Type B pancreatic cell (in vitro differentiated cells): ENCODE measurements at regions not wholly inside any gene's neighbourhood (a gene's known extent, or its start where the extent isn't known, plus 50 kb on each side); places are given as distances from the start of the nearest gene placed in this dataset.

Experiments
- DNase-seq: peaks from one replicate; pipeline ENCODE4 v3.0.0; 2021; ENCODE audit warnings: mixed read lengths; ENCODE audit not compliant: unreplicated experiment; ENCODE audit errors: extremely low spot score
- H3K27ac Mint-ChIP-seq: 2 replicates; pipeline ENCODE4 v1.8.0; 2021; ENCODE audit warnings: mild to moderate bottlenecking, mixed read lengths
- H3K27me3 Mint-ChIP-seq: 2 replicates; pipeline ENCODE4 v1.8.0; 2021; ENCODE audit warnings: mixed read lengths
- H3K36me3 Mint-ChIP-seq: 2 replicates; pipeline ENCODE4 v1.8.0; 2021; ENCODE audit warnings: mixed read lengths
- H3K4me1 Mint-ChIP-seq: one replicate; pipeline ENCODE4 v1.8.0; 2021; ENCODE audit warnings: mixed read lengths; ENCODE audit not compliant: unreplicated experiment
- H3K4me3 Mint-ChIP-seq: 2 replicates; pipeline ENCODE4 v1.8.0; 2021; ENCODE audit warnings: mild to moderate bottlenecking, mixed read lengths
- H3K9me3 Mint-ChIP-seq: 2 replicates; pipeline ENCODE4 v1.8.0; 2021; ENCODE audit warnings: mixed read lengths
- TF ChIP-seq, protein P1 (sequence below): fragments of 200-600 bp; sonication (generic); conservative IDR thresholded peaks from 2 replicates; pipeline ENCODE4 v1.5.0; 2021; ENCODE audit warnings: antibody characterized with exemption, mild to moderate bottlenecking

- no peak overlapping the region for H3K27ac Mint-ChIP-seq
- no peaks in the 10 kb centered on the region for H3K27me3 Mint-ChIP-seq
- H3K9me3 Mint-ChIP-seq = peaks cover 13% of the 10 kb centered on the region
- no peaks in the 10 kb centered on the region for H3K4me1 Mint-ChIP-seq
- TF ChIP-seq, protein P1, sequence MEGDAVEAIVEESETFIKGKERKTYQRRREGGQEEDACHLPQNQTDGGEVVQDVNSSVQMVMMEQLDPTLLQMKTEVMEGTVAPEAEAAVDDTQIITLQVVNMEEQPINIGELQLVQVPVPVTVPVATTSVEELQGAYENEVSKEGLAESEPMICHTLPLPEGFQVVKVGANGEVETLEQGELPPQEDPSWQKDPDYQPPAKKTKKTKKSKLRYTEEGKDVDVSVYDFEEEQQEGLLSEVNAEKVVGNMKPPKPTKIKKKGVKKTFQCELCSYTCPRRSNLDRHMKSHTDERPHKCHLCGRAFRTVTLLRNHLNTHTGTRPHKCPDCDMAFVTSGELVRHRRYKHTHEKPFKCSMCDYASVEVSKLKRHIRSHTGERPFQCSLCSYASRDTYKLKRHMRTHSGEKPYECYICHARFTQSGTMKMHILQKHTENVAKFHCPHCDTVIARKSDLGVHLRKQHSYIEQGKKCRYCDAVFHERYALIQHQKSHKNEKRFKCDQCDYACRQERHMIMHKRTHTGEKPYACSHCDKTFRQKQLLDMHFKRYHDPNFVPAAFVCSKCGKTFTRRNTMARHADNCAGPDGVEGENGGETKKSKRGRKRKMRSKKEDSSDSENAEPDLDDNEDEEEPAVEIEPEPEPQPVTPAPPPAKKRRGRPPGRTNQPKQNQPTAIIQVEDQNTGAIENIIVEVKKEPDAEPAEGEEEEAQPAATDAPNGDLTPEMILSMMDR = no peak
- no peaks in the 10 kb centered on the region for H3K36me3 Mint-ChIP-seq
- no peak for DNase-seq
- H3K4me3 Mint-ChIP-seq = no peak overlapping the region
Observed at GRCh38 chr6:9801249-9801754, 613.6 kb downstream of the TFAP2A start.

DNA sequence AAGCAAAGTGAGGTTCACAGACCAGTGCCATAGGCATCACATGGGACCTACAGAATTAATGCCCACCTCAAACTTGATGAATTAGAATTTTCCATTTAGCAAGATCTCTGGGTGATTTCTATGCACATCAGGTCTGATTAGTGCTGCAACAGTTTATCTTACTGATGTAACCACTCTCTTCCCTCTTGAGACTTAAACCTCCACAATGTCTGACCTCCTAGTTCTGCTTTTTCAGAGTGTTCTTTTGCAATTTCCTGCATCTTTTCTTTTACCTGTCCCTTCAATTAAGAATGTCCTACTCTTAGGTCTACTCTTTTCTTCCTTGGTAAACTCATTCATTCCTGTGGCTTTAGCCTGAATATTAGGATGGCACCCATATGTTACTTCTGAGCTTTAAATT, 615.3 kb downstream of the TFAP2A start:
- H3K27ac Mint-ChIP-seq = no peak overlapping the region
- H3K4me1 Mint-ChIP-seq = peaks cover 8% of the 10 kb centered on the region
- H3K9me3 Mint-ChIP-seq = peaks cover 7% of the 10 kb centered on the region
- no peak for DNase-seq
- no peaks in the 10 kb centered on the region for H3K27me3 Mint-ChIP-seq
- no peak overlapping the region for H3K4me3 Mint-ChIP-seq
- TF ChIP-seq, protein P1 = no peak
- H3K36me3 Mint-ChIP-seq = no peaks in the 10 kb centered on the region

DNA sequence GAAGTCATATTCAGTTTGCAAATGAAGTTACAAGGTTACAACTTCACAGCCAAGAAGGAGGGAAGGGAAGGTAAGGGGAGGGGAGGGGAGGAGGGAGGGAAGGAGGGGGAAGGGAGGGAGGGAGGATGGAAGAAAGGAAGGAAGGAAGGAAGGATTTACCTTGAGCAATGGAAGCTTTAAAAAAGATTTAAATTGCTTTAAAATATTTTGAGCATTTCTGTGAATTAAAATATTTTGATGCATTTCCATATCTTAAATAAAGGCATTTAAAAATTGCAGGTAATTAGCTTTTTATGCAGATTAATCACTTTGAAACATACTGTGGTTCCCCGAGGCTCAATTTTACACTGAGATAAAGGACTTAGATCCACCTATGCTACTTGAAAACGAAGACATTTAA, 618.0 kb downstream of the TFAP2A start:
- H3K4me3 Mint-ChIP-seq = no peak overlapping the region
- H3K9me3 Mint-ChIP-seq = peaks cover 7% of the 10 kb centered on the region
- DNase-seq = no peak
- H3K36me3 Mint-ChIP-seq = no peaks in the 10 kb centered on the region
- peaks cover 8% of the 10 kb centered on the region for H3K4me1 Mint-ChIP-seq
- H3K27me3 Mint-ChIP-seq = peaks cover 3% of the 10 kb centered on the region
- H3K27ac Mint-ChIP-seq = no peak overlapping the region
- TF ChIP-seq, protein P1 = no peak

DNA sequence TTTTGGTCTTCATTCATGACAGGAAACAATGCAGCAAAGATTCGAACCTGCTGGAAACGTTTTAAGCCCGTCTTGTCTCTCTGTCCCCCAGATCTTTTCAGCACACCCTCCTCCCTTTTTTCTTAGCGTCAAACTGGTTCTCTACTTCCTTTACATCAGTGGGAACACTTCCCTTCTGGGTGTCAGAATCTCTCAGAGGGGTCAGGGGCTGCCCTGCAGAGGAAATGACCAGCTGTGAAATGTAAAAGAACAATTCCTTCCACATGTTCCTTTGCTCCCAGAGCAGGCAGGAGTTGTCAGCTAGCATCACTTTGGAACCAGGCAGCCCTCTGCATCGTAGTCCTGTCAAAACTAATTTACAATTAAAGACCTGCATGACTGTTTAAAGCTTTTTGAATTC, 619.0 kb downstream of the TFAP2A start:
- Mint-ChIP-seq H3K4me3 (no peak overlapping the region), H3K9me3 (peaks cover 7% of the 10 kb centered on the region), H3K27me3 (peaks cover 3% of the 10 kb centered on the region), H3K36me3 (no peaks in the 10 kb centered on the region), H3K27ac (no peak overlapping the region), H3K4me1 (peaks cover 8% of the 10 kb centered on the region)
- TF ChIP-seq, protein P1 = no peak
- no peak for DNase-seq

DNA sequence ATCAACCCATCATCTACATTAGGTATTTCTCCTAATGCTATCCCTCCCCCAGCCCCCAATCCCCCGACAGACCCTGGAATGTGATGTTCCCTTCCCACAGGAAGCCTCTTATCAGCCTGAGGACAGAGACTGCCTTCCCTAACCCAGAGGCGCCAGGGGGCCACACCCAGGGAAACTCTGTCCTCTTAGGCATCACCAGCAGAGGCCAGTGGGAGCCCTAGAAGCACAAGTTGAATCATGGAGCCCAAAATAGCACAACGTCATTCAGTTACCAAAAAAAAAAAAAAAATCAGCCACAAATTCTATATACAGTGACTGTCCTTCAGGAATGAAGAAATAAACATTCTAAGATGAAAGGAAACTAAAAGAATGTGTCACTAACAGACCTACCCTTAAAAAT, 625.7 kb downstream of the TFAP2A start:
- Mint-ChIP-seq H3K27me3 (peaks cover 3% of the 10 kb centered on the region), H3K27ac (no peak overlapping the region), H3K36me3 (no peaks in the 10 kb centered on the region), H3K4me1 (no peaks in the 10 kb centered on the region), H3K4me3 (no peak overlapping the region), H3K9me3 (no peaks in the 10 kb centered on the region)
- DNase-seq = no peak
- TF ChIP-seq, protein P1 = no peak

GRCh38 chr6:9784786-9785185, 630.1 kb downstream of the TFAP2A start:
- TF ChIP-seq, protein P1 = no peak
- H3K36me3 Mint-ChIP-seq = no peaks in the 10 kb centered on the region

More at GRCh38 chr6:9784786-9785185, 630.1 kb downstream of the TFAP2A start:
- no peak overlapping the region for H3K27ac Mint-ChIP-seq
- no peaks in the 10 kb centered on the region for H3K27me3 Mint-ChIP-seq
- no peak overlapping the region for H3K4me3 Mint-ChIP-seq
- no peaks in the 10 kb centered on the region for H3K4me1 Mint-ChIP-seq
- H3K9me3 Mint-ChIP-seq = no peaks in the 10 kb centered on the region
- DNase-seq = no peak
